OCI-LY1 (cell line): ENCODE measurements at regions not wholly inside any gene's neighbourhood (a gene's known extent, or its start where the extent isn't known, plus 50 kb on each side); places are given as distances from the start of the nearest gene placed in this dataset.

Source experiments
- H2AFZ ChIP-seq: fragments of 200-600 bp; sonication (generic), shearing (Covaris generic); 2 replicates; pipeline ENCODE4 v1.6.0; 2014; ENCODE audit warnings: antibody characterized with exemption, mild to moderate bottlenecking, low read length
- H3F3A ChIP-seq: fragments of 200-600 bp; sonication (generic), shearing (Covaris generic); 2 replicates; pipeline ENCODE4 v1.6.0; 2014; ENCODE audit warnings: mild to moderate bottlenecking, antibody characterized with exemption, low read length, moderate library complexity; ENCODE audit not compliant: insufficient read depth
- H3K27ac ChIP-seq: fragments of 200-600 bp; sonication (generic); 2 replicates; pipeline ENCODE4 v1.5.1; 2014; ENCODE audit warnings: low read length, mixed run types, mild to moderate bottlenecking, low read depth; ENCODE audit not compliant: poor library complexity, severe bottlenecking
- H3K27me3 ChIP-seq: fragments of 200-600 bp; sonication (generic); 2 replicates; pipeline ENCODE4 v1.6.0; 2014; ENCODE audit warnings: antibody characterized with exemption, mild to moderate bottlenecking, low read length, moderate library complexity; ENCODE audit not compliant: insufficient read depth
- H3K36me3 ChIP-seq: fragments of 200-600 bp; sonication (generic); 2 replicates; pipeline ENCODE4 v1.6.1; 2014; ENCODE audit warnings: mild to moderate bottlenecking, antibody characterized with exemption, low read length, moderate library complexity, mixed read lengths; ENCODE audit not compliant: insufficient read depth
- H3K4me1 ChIP-seq: fragments of 200-600 bp; sonication (generic); 2 replicates; pipeline ENCODE4 v1.5.1; 2014; ENCODE audit warnings: mild to moderate bottlenecking, low read length, moderate library complexity; ENCODE audit not compliant: insufficient read depth, severe bottlenecking
- H3K4me2 ChIP-seq: fragments of 200-600 bp; sonication (generic), shearing (Covaris generic); 2 replicates; pipeline ENCODE4 v1.6.1; 2014; ENCODE audit warnings: low read length
- H3K4me3 ChIP-seq: fragments of 200-600 bp; sonication (generic); 2 replicates; pipeline ENCODE4 v1.5.1; 2014; ENCODE audit warnings: low read length, low read depth, mild to moderate bottlenecking, mixed read lengths; ENCODE audit not compliant: poor library complexity, severe bottlenecking
- H3K79me2 ChIP-seq: fragments of 200-600 bp; shearing (Covaris generic); 2 replicates; pipeline ENCODE4 v1.6.1; 2016; ENCODE audit warnings: mixed run types, low read length, mixed read lengths; ENCODE audit not compliant: insufficient read depth
- H3K9ac ChIP-seq: fragments of 200-600 bp; sonication (generic), shearing (Covaris generic); 2 replicates; pipeline ENCODE4 v1.6.1; 2014; ENCODE audit warnings: mild to moderate bottlenecking, low read length, mixed read lengths
- H3K9me2 ChIP-seq: fragments of 200-600 bp; sonication (generic), shearing (Covaris generic); 2 replicates; pipeline ENCODE4 v1.6.1; 2014; ENCODE audit warnings: low read depth, mild to moderate bottlenecking, low read length, mixed read lengths
- H3K9me3 ChIP-seq: fragments of 200-600 bp; shearing (Covaris generic); 2 replicates; pipeline ENCODE4 v1.6.1; 2014; ENCODE audit warnings: low read length, mixed read lengths
- H4K20me1 ChIP-seq: fragments of 200-600 bp; sonication (generic), shearing (Covaris generic); 2 replicates; pipeline ENCODE4 v1.6.0; 2016; ENCODE audit warnings: mild to moderate bottlenecking, low read length; ENCODE audit not compliant: insufficient read depth
- CTCF ChIP-seq: fragments of 200-600 bp; sonication (generic), shearing (Covaris generic); IDR thresholded peaks from 2 replicates; pipeline ENCODE4 v1.5.1; 2017; ENCODE audit warnings: mild to moderate bottlenecking, antibody characterized with exemption, low read length, moderate library complexity, mixed read lengths
- EZH2 ChIP-seq: fragments of 200-600 bp; sonication (generic), shearing (Covaris generic); IDR thresholded peaks from 2 replicates; pipeline ENCODE4 v1.8.0; 2017; ENCODE audit warnings: borderline replicate concordance, mixed run types, mild to moderate bottlenecking, antibody characterized with exemption, low read length, moderate library complexity, mixed read lengths

GRCh38 chr1:4531842-4532241 is 122.6 kb upstream of the AJAP1 start:
- no peaks in the 10 kb centered on the region for H3F3A ChIP-seq
- H3K27ac ChIP-seq = no peak overlapping the region
- H3K9me2 ChIP-seq = no peaks in the 10 kb centered on the region
- H3K27me3 ChIP-seq = no peaks in the 10 kb centered on the region
- H3K79me2 ChIP-seq = no peaks in the 10 kb centered on the region
- H3K4me3 ChIP-seq = no peak overlapping the region
- H3K36me3 ChIP-seq = no peaks in the 10 kb centered on the region
- no peaks in the 10 kb centered on the region for H3K4me1 ChIP-seq
- H3K9me3 ChIP-seq = no peaks in the 10 kb centered on the region
- H3K9ac ChIP-seq = no peak overlapping the region
- H4K20me1 ChIP-seq = no peaks in the 10 kb centered on the region
- no peak overlapping the region for H2AFZ ChIP-seq
- H3K4me2 ChIP-seq = no peak overlapping the region
- TF ChIP-seq CTCF = no peak
- TF ChIP-seq EZH2 = no peak

GRCh38 chr1:4532656-4533055 is 121.8 kb upstream of the AJAP1 start:
- TF ChIP-seq CTCF = no peak
- TF ChIP-seq EZH2 = no peak
- H3K9ac ChIP-seq = no peak overlapping the region
- no peaks in the 10 kb centered on the region for H3K79me2 ChIP-seq
- no peaks in the 10 kb centered on the region for H4K20me1 ChIP-seq
- no peak overlapping the region for H3K4me2 ChIP-seq
- no peaks in the 10 kb centered on the region for H3K9me3 ChIP-seq
- H3K9me2 ChIP-seq = no peaks in the 10 kb centered on the region
- H3K27ac ChIP-seq = no peak overlapping the region
- H3K36me3 ChIP-seq = no peaks in the 10 kb centered on the region
- no peaks in the 10 kb centered on the region for H3K27me3 ChIP-seq
- no peak overlapping the region for H2AFZ ChIP-seq
- H3K4me1 ChIP-seq = no peaks in the 10 kb centered on the region
- no peaks in the 10 kb centered on the region for H3F3A ChIP-seq
- H3K4me3 ChIP-seq = no peak overlapping the region

GRCh38 chr1:4546911-4547310 is 107.5 kb upstream of the AJAP1 start:
- H3K4me2 ChIP-seq = no peak overlapping the region
- no peaks in the 10 kb centered on the region; the same call in none of the 2 replicates for H3K27me3 ChIP-seq
- H3K9me3 ChIP-seq = no peaks in the 10 kb centered on the region
- H3F3A ChIP-seq = no peaks in the 10 kb centered on the region
- no peaks in the 10 kb centered on the region for H4K20me1 ChIP-seq
- H2AFZ ChIP-seq = no peak overlapping the region
- H3K9ac ChIP-seq = no peak overlapping the region
- H3K9me2 ChIP-seq = no peaks in the 10 kb centered on the region
- H3K27ac ChIP-seq = no peak overlapping the region
- no peaks in the 10 kb centered on the region for H3K36me3 ChIP-seq
- no peaks in the 10 kb centered on the region for H3K4me1 ChIP-seq
- no peaks in the 10 kb centered on the region for H3K79me2 ChIP-seq
- TF ChIP-seq CTCF = no peak
- TF ChIP-seq EZH2 = no peak
- H3K4me3 ChIP-seq = no peak overlapping the region
